BE2C (cell line): ENCODE measurements at regions not wholly inside any gene's neighbourhood (a gene's known extent, or its start where the extent isn't known, plus 50 kb on each side); places are given as distances from the start of the nearest gene placed in this dataset.

Experiments
- DNase-seq: peaks from one replicate; pipeline ENCODE4 v3.0.0-alpha.2; 2020
- H3K27me3 ChIP-seq: fragments of 250-450 bp; sonication (Bioruptor Pico); 2 replicates; pipeline ENCODE4 v1.5.1; 2020; ENCODE audit warnings: mild to moderate bottlenecking
- H3K36me3 ChIP-seq: fragments of 250-450 bp; sonication (Bioruptor Pico); 2 replicates; pipeline ENCODE4 v1.5.1; 2020; ENCODE audit warnings: mild to moderate bottlenecking
- H3K4me1 ChIP-seq: fragments of 250-450 bp; sonication (Bioruptor Pico); 2 replicates; pipeline ENCODE4 v1.5.1; 2020
- H3K4me3 ChIP-seq: 2 replicates; pipeline ENCODE4 v1.5.1; 2011; ENCODE audit warnings: low read depth, low read length
- H3K9me3 ChIP-seq: fragments of 250-450 bp; sonication (Bioruptor Pico); 2 replicates; pipeline ENCODE4 v1.5.1; 2020
- CTCF ChIP-seq: IDR thresholded peaks from 2 replicates; pipeline ENCODE4 v1.5.1; 2012; ENCODE audit warnings: mild to moderate bottlenecking, low read depth, low read length

- H3K27me3 ChIP-seq: no peaks in the 10 kb centered on the region
- no peaks in the 10 kb centered on the region for H3K9me3 ChIP-seq
- H3K36me3 ChIP-seq: no peaks in the 10 kb centered on the region
- H3K4me1 ChIP-seq: no peaks in the 10 kb centered on the region
- peak; percentile 90 for DNase-seq
- no peak for TF ChIP-seq CTCF
- H3K4me3 ChIP-seq: peak overlapping the region; percentile 73
These were observed 89.6 kb downstream of the FAM161A start for GRCh38 chr2:61764035-61764800.

- peak; percentile 64 for DNase-seq
- H3K4me3 ChIP-seq: peak overlapping the region; percentile 73
These were observed 90.2 kb downstream of the FAM161A start for GRCh38 chr2:61763605-61764034.

GRCh38 chr2:61762292-61762691 lies 91.6 kb downstream of the FAM161A start:
- TF ChIP-seq CTCF: no peak
- no peak for DNase-seq
- Histone ChIP-seq H3K27me3 (no peaks in the 10 kb centered on the region), H3K9me3 (no peaks in the 10 kb centered on the region), H3K4me3 (no peak overlapping the region), H3K36me3 (no peaks in the 10 kb centered on the region), H3K4me1 (no peaks in the 10 kb centered on the region)

More at GRCh38 chr2:61763605-61764034, 90.2 kb downstream of the FAM161A start:
- H3K36me3 ChIP-seq: no peaks in the 10 kb centered on the region
- H3K9me3 ChIP-seq: no peaks in the 10 kb centered on the region
- no peaks in the 10 kb centered on the region for H3K4me1 ChIP-seq
- no peaks in the 10 kb centered on the region for H3K27me3 ChIP-seq
- TF ChIP-seq CTCF: no peak

GRCh38 chr2:61759718-61760117 lies 94.1 kb downstream of the FAM161A start:
- Histone ChIP-seq H3K9me3 (no peaks in the 10 kb centered on the region), H3K4me3 (no peak overlapping the region), H3K27me3 (no peaks in the 10 kb centered on the region), H3K4me1 (no peaks in the 10 kb centered on the region), H3K36me3 (no peaks in the 10 kb centered on the region)
- no peak for TF ChIP-seq CTCF
- no peak for DNase-seq

GRCh38 chr2:61759005-61759404 lies 94.9 kb downstream of the FAM161A start:
- H3K27me3 ChIP-seq: no peaks in the 10 kb centered on the region
- no peaks in the 10 kb centered on the region for H3K9me3 ChIP-seq
- no peak for DNase-seq
- no peak overlapping the region for H3K4me3 ChIP-seq
- TF ChIP-seq CTCF: no peak
- H3K4me1 ChIP-seq: no peaks in the 10 kb centered on the region
- no peaks in the 10 kb centered on the region for H3K36me3 ChIP-seq

- no peaks in the 10 kb centered on the region for H3K36me3 ChIP-seq
- H3K9me3 ChIP-seq: no peaks in the 10 kb centered on the region
- H3K4me3 ChIP-seq: no peak overlapping the region
- no peak for DNase-seq
- no peaks in the 10 kb centered on the region for H3K27me3 ChIP-seq
- no peaks in the 10 kb centered on the region for H3K4me1 ChIP-seq
- TF ChIP-seq CTCF: no peak
These were observed 95.7 kb downstream of the FAM161A start for GRCh38 chr2:61758159-61758558.
